Renal cortical epithelial cell (primary cell): ENCODE measurements at regions not wholly inside any gene's neighbourhood (a gene's known extent, or its start where the extent isn't known, plus 50 kb on each side); places are given as distances from the start of the nearest gene placed in this dataset.
A peak's percentile ranks its signal among the peaks of the same experiment; 100 is the strongest.
"Not testable (repeated sequence)": the region's sequence is repeated elsewhere in the genome, so short reads cannot be mapped to it uniquely, and the experiment has no call there.

Source experiments
- DNase-seq: peaks from one replicate; pipeline ENCODE4 v3.0.0-alpha.2; 2011; ENCODE audit warnings: low read depth

DNA sequence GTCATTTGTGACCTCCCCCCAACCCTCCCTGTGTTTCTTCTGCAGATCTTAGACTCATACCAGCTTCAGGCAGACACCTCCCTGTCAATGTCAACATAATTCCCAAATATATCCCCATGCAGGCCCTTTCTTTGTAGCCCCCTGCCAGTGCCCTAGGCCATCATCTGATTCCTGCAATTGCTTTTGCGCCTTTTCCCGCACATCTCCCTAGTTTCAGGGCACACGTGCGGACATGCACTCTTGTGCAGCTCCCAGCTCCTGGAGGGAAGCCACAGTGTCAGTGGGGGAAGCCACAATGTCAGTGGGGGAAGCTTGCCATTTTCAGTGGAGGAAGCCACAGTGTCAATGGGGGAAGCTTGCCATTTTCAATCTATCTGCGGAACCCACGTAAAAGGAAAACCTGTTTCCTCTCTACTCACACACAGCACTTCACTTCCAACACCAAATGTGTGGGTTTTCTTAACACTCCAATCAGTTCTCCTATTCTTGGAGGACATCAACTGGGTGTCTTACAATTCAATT lies 256.4 kb downstream of the ACKR3 start:
- no peak for DNase-seq

DNA sequence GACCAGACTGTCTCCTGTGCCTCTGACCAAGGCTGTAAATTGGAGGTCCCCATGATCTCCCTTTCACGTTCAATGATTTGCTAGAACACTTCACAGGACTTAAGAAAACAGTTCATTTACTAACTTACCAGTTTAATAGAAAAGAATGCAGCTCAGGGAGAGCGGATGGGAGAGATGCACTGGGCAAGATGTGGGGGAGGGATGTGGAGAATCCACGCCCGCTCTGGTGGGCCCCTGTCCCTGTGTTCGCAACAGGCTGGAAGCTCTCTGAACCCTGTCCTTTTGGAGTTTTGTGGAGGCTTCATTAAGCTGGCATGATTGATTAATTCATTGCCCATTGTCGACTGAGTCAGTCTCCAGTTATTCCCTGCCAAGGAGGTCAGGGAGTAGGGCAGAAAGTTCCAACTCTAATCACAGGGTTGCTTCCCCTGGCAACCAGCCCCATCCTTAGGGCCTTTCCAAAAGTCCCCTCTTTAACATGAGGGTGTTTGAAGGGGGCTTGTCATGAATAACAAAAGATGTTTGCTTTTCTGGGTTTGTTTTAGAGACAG lies 257.1 kb downstream of the ACKR3 start:
- DNase-seq, result peak; percentile 56

DNA sequence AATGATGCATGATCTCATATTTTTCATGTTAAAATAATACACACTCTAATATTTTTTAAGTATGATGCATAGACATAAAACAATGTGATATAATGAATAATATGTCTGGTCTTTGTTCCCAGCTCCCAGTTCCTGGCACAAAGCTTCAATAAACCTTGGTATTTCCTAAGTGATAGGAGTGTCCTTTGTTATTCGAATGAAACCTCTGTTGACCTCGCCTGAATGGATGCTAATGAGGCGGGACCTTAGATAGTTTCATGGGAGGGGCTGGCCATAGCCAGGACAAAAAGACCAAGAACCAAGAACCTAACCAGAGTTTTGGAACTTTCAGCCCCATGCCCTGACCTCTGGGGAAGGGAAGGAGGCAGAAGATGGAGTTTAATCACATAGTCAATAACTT lies 257.7 kb upstream of the COPS8 start:
- no peak for DNase-seq

DNA sequence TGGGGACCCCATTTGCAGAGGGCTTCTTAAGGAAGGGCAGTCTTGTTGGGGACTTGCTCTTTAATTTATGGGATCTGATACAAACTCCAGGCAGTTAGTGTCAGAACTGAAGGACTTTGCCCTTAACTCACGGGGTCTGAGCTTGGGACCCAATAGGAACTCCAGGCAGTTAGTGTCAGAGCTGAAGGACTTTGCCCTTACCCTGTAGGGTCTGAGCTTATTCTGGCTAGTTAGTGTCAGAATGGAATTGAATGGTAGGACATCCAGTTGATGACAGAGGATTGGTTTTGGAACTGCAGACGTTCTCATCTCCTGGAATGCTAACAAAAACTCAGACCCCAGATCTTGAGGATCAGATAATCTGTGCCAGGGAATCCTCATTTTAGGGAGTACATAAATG lies 256.9 kb upstream of the COPS8 start:
- DNase-seq, result no peak

- DNase-seq, result no peak
These were observed 254.8 kb upstream of the COPS8 start for GRCh38 chr2:236830926-236831325.

- DNase-seq, result no peak
These were observed 254.0 kb upstream of the COPS8 start for GRCh38 chr2:236831698-236832097.

DNA sequence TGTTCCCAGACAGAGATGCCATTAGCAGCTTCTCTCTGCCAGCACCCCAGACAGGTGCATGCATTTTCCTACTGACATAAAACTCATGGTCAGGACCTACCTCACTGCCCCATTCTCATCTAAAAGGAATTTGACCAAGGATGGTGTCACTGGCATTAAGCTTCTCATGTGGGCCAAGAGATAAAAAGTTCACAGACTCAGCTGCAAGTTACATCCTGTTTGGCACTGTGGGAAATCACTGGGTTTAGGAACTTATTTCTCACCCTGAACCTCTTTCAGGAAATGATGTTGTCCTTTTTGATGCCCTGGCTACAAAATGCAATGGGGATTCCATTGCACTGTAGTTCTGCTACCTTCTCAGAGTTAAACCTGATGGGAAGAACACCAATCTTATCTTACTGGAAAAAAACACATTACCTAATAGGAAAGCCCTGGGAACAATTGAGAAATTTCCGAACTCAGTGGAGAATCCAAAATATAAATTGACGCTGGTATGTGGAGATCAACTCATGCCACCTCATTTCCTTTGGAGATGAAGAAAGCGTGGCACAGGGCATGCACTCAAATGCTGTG lies 252.1 kb upstream of the COPS8 start:
- DNase-seq, result peak; percentile 28

- no peak for DNase-seq
These were observed 251.4 kb upstream of the COPS8 start for GRCh38 chr2:236834284-236834683.

GRCh38 chr2:236835307-236836024 lies 250.2 kb upstream of the COPS8 start:
- no peak for DNase-seq

DNA sequence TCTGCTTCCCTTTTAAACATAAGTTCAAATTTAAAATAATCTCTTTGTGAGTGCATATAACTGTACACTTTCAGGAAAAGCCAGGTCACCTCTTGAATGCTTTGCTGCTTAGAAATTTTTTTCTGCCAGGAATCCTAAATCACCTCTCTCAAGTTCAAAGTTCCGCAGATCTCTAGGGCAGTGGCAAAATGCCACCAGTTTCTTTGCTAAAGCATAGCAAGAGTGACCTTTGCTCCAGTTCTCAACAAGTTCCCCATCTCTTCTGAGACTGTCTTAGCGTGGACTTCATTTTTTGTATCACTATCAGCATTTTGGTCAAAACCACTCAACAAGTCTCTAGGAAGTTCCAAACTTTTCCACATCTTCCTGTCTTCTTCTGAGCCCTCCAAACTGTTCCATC lies 249.7 kb upstream of the COPS8 start:
- not testable (repeated sequence) for DNase-seq

DNA sequence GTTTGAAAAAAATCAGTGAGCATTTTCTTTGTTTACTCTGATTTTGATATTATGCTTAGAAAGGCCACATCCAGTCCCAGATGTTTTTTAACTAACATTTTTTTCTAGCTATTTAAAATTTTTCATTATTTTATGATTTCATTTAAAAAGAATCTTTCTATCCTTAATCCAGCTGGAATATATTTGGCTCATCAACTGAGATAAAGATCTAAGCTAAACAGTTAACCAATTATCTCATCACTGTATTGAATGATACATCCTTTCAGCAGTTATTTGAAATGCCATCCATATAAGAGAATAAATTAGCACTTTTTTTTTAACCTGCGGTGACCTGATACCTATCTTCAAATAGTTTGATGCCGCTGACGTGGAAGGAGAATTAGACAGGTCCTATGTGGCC lies 245.5 kb upstream of the COPS8 start:
- no peak for DNase-seq

GRCh38 chr2:236840857-236841256 lies 244.8 kb upstream of the COPS8 start:
- DNase-seq, result no peak

DNA sequence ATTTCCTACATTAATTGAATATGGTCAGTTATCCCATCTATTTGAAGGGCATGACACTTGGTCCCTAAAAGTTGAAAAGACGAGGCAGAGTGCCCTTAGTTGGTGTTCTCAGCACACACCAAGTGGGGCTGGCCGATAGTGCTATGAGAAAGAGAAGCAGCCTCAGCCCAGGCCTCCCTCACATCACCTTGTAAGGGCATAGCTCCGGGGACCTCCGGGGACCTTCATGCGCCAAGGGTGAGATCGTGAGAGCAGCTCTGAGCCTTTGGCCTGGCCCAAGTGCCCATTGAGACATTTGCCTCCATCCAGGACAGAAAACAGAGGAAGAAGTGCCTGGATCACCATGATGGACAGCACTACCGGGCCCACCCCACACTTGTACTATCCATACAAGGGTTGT lies 244.3 kb upstream of the COPS8 start:
- no peak for DNase-seq

- no peak for DNase-seq
These were observed 242.3 kb upstream of the COPS8 start for GRCh38 chr2:236843161-236843968.

DNA sequence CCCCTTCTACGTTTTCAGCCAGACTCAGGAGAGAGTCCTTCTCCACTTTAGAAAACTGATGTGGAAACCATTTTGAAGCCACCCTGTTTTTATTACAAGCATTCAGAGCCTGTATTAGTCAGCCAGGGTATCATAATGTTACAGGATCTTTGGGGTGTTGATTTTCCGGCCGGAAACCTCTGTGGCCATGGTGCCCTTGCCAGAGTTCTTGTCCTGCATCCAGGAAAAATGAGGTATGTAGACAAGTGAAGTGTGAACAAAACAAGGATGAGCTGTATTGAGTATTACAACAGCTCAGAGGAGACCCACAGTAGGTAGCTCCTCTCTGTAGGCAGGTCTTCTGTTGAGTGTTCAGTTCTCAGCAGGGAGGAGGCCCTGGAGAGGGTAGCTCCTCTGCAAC lies 241.0 kb upstream of the COPS8 start:
- DNase-seq, result no peak

- no peak for DNase-seq
These were observed 238.7 kb upstream of the COPS8 start for GRCh38 chr2:236847023-236847422.

GRCh38 chr2:236847538-236848263 lies 238.0 kb upstream of the COPS8 start:
- no peak for DNase-seq

- DNase-seq, result no peak
These were observed 237.2 kb upstream of the COPS8 start for GRCh38 chr2:236848501-236848900.

DNA sequence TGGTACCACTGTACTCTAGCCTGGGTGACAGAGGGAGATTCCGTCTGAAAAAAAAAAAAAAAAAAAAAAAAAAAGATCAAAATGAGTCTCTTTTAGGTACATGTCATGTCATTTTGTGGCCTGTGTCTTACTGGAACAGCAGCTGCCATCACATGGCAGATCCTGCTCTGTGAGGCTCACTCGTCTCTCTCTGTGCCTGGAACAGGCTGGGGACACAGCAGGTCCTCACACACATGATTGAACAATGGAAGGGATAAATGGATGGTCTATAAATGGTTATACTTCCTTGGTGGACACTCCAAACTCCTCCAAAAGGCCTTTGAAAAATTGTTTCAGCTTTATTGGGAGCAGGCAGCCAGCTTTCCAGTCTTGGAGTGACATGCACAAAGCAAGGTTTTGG lies 236.2 kb upstream of the COPS8 start:
- DNase-seq, result no peak

DNA sequence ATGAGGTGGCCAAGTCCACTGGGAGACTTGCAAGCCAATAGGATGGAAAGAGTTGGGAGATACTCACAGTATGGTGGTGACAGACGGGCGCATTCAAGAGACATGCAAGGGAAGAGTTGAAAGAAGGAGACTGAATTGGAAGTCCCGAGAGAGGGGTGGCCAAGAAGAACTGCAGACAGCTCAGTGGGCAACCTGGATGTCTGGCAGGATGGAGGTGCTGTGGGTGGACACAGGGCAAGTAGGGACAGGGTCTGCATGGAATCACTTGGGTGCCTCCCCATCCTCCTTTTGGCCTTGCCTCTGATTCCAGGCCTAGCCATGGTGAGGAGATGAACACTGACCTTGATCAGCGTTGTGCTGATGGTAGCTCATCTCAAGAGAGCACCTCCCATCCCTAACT lies 235.7 kb upstream of the COPS8 start:
- DNase-seq, result no peak

DNA sequence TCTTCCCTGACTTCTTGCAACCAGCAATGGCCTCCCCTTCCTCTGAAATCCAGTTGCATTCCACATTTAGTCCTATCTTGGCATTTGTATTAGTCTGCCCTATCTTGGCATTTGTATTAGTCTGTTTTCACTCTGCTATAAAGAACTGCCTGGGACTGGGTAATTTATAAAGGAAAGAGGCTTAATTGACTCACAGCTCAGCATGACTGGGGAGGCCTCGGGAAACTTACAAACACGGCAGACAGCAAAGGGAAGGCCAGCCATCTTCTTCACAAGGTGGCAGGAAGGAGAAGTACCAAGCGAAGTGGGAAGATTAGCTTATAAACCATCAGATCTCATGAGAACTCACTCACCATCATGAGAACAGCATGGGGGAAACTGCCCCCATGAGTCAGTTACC lies 234.5 kb upstream of the COPS8 start:
- DNase-seq, result no peak
